HCT116 (cell line): ENCODE measurements at regions not wholly inside any gene's neighbourhood (a gene's known extent, or its start where the extent isn't known, plus 50 kb on each side); places are given as distances from the start of the nearest gene placed in this dataset.
"Not testable (repeated sequence)": the region's sequence is repeated elsewhere in the genome, so short reads cannot be mapped to it uniquely, and the experiment has no call there.

Source experiments
- CEBPB ChIP-seq: IDR thresholded peaks from 2 replicates; pipeline ENCODE4 v1.6.1; 2012; ENCODE audit warnings: low read depth
- CTCF ChIP-seq, 3 experiments: fragments of 200-600 bp in 1 of 3; sonication (generic) in 1 of 3; IDR thresholded peaks in 2 of 3; conservative IDR thresholded peaks in 1 of 3; 2 replicates each; pipeline ENCODE4 v1.5.1; 2012 to 2017; ENCODE audit warnings: low read depth in 2 of 3, low read length in 2 of 3, antibody characterized with exemption in 1 of 3, borderline replicate concordance in 1 of 3, control low read depth in 1 of 3, mild to moderate bottlenecking in 1 of 3, mixed read lengths in 1 of 3, mixed run types in 1 of 3, moderate library complexity in 1 of 3; ENCODE audit not compliant: insufficient read depth in 1 of 3
- MAX ChIP-seq: IDR thresholded peaks from 2 replicates; pipeline ENCODE4 v1.6.1; 2012
- POLR2A ChIP-seq: IDR thresholded peaks from 2 replicates; pipeline ENCODE4 v1.7.0; 2011; ENCODE audit warnings: borderline replicate concordance; ENCODE audit not compliant: insufficient read depth, insufficient read length; ENCODE audit errors: extremely low read depth

GRCh38 chr10:46768515-46769291 is 142.5 kb upstream of the PTPN20 start:
- not testable (repeated sequence) for TF ChIP-seq POLR2A; CEBPB; CTCF (IDR thresholded peaks at IDR 0.05 in 2 of 3, conservative IDR thresholded peaks at IDR 0.05 in 1 of 3; ENCODE audit: borderline replicate concordance in 1 of 3, insufficient read depth in 1 of 3, low read depth in 2 of 3, low read length in 2 of 3); MAX
